GM18517 (cell line): ENCODE measurements at regions not wholly inside any gene's neighbourhood (a gene's known extent, or its start where the extent isn't known, plus 50 kb on each side); places are given as distances from the start of the nearest gene placed in this dataset.

Source experiments
- ATAC-seq: cut with Tn5 transposase; IDR thresholded peaks from one replicate; pipeline ENCODE4 v1.9.1; 2021; ENCODE audit warnings: mild to moderate bottlenecking, moderate library complexity; ENCODE audit not compliant: unreplicated experiment

DNA sequence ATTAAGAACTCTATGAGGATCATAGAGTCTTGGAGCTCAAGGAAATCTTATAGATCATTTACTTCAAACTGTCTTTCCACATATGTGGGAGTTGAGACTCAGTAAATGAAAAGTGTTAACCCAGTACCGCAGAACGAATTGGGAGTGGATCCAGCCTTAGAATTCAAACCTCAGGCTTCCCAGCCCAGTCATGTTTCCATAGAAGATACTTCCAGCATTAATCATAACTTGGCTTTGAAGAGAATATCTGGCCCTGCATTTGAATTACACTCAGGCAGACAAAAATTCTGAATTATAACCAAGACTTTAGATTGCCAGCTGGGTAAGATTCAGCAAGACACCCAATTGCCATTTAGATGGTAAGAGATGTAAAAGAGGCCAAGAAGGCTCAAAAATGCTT, 972.0 kb downstream of the TUSC7 start:
- no peak for ATAC-seq

DNA sequence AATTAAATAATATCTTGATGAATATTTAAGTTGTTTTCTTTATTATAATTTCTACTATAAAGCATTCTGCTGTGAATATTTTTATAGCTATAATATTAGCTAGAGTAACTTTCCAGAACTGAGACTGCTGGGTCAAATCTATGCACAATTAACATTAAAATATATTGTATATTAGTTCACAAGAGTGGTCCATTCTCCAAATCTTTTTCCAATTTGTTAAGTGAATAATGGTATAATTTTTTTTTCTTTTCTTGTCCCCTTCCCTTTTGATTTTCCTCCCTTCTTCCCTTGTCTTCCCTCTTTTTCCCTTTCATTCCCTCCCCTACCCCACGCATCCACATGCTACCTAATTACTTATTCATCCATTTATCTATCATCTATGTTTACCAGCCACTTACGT, 977.5 kb downstream of the TUSC7 start:
- ATAC-seq: no peak

- no peak for ATAC-seq
Measured at GRCh38 chr3:117688583-117688982, 979.0 kb downstream of the TUSC7 start.

GRCh38 chr3:117691526-117691925, 981.9 kb downstream of the TUSC7 start:
- ATAC-seq: no peak

GRCh38 chr3:117692416-117692995, 982.9 kb downstream of the TUSC7 start:
- no peak for ATAC-seq

GRCh38 chr3:117695321-117695720, 985.7 kb downstream of the TUSC7 start:
- no peak for ATAC-seq

- ATAC-seq: no peak
Measured at GRCh38 chr3:117695871-117696645, 986.5 kb downstream of the TUSC7 start.

- ATAC-seq: no peak
Measured at GRCh38 chr3:117696851-117697407, 987.4 kb downstream of the TUSC7 start.

- no peak for ATAC-seq
Measured at GRCh38 chr3:117699058-117699457, 989.5 kb downstream of the TUSC7 start.

- ATAC-seq: no peak
Measured at GRCh38 chr3:117700573-117701360, 991.2 kb downstream of the TUSC7 start.

DNA sequence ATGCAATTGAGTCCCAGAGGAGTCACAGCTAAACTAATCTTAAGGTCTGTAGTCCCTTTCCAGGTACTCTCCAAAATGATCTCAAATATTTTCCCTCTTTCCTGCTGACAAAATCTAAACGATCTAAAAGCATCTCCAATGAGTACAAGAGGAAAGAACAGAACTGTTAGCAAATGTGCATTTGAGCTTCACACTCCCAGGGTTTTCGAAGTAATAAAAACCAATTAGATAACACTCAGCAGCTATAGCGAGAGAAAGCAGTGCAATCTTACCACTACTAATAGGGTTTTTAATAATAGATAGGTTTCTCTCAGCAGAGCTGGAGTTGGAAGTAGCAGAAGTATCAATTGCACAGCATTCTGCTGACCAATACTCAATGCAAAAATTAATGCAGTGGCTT, 995.4 kb downstream of the TUSC7 start:
- ATAC-seq: no peak

GRCh38 chr3:117706037-117706436, 996.5 kb downstream of the TUSC7 start:
- ATAC-seq: no peak

DNA sequence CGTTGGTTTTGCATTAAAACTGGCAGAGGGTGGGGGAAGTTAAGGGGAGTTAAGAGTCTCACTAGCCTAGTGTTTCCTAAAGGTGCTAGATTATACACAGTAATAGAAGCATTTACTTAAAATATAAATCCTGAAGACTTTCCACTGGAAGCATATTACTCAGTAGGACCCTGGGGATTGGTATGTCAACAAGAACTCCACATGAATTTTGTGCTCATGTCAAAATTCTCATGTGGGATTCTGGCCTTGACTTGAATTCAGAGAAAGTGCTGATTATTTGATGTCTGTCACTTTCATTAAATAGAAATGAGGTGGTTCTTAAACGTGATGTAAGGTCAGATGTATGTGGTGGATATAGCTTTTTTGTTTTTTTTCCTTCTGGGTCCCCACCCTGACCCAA, 997.2 kb downstream of the TUSC7 start:
- no peak for ATAC-seq

- ATAC-seq: no peak
Measured at GRCh38 chr3:117708601-117709000, 999.0 kb downstream of the TUSC7 start.

GRCh38 chr3:117709108-117709507, 999.5 kb downstream of the TUSC7 start:
- no peak for ATAC-seq

DNA sequence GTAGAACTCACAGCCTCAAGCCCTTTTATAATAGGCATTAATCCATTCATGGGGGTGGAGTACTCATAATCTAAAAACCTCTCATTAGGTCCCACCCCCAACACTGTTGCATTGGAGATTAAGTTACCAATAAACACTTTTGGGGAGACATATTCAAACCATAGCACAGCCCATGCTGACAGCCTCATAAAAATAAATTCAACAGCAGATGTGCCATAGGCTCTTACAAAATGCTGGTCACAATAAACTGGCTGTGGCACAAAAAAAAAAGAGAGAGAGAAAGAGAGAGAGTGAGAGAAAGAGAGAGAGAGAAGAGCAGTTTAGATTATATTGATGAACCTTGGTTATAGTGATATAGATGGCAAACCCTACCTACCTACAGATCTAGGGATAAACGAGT, 1000.9 kb downstream of the TUSC7 start:
- ATAC-seq: no peak

DNA sequence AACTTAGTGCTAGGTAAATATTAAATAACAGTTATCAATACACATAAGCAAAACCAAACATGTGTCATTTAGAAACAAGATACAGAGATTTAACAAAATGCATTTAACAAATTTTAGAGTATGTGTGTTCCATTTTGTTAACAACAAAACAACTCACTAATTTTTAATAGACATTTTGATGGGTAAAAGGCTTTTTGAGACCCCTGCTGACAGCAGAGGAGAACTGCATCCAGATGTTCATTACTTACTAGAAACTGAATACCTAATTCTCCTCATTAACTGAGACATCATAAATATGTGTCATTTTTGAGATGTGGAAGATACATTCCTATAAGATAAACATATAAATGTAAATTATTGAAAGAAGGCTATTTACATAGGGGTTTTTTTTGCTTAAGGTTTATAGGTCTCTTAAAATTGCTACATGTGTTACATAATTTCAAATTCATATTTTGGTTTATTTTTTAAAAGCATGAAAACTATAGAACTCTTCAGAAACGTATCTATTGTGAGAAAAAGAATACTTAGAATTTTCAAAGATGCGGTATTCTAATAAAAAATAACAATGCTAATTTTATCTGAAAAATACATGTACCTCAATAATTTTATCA, 1009.8 kb downstream of the TUSC7 start:
- peak; percentile 58 for ATAC-seq

DNA sequence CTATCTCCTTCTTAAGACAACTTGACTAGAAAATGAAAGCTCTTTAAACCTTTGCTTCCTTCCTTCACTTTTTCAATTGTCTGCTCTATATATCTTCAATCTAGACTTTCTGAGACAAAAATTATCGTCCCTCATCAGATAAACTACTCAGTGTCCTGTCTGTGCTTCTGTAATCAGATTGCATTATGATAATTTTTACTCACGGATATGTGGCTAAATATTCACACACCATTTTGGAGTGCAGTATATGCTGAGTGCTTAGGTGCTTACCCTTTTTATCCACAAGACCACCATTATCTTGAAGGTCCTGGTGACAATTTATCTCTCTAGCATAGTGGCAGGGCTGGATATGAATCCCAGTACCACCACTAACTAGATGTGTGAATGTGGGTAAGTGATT, 1012.3 kb downstream of the TUSC7 start:
- ATAC-seq: no peak

- ATAC-seq: peak; percentile 59
Measured at GRCh38 chr3:117722856-117723255, 1013.3 kb downstream of the TUSC7 start.

GRCh38 chr3:117723825-117724224, 1014.2 kb downstream of the TUSC7 start:
- no peak for ATAC-seq

- ATAC-seq: no peak
Measured at GRCh38 chr3:117725314-117725713, 1015.7 kb downstream of the TUSC7 start.
